GM19239 (cell line): ENCODE measurements at regions not wholly inside any gene's neighbourhood (a gene's known extent, or its start where the extent isn't known, plus 50 kb on each side); places are given as distances from the start of the nearest gene placed in this dataset.
"Not testable (repeated sequence)": the region's sequence is repeated elsewhere in the genome, so short reads cannot be mapped to it uniquely, and the experiment has no call there.

Experiments
- DNase-seq: peaks from one replicate; pipeline ENCODE4 v3.0.0; 2011; ENCODE audit warnings: low spot score; ENCODE audit not compliant: insufficient read length
- FAIRE-seq: peaks from 2 replicates; lab custom pipeline; 2011; peaks lifted over from hg19 to GRCh38; lab: Jason Lieb, UNC

- DNase-seq (no peak), FAIRE-seq (no peak)
Observed at GRCh38 chr2:49811502-49811901, 657.2 kb upstream of the FSHR start.

DNA sequence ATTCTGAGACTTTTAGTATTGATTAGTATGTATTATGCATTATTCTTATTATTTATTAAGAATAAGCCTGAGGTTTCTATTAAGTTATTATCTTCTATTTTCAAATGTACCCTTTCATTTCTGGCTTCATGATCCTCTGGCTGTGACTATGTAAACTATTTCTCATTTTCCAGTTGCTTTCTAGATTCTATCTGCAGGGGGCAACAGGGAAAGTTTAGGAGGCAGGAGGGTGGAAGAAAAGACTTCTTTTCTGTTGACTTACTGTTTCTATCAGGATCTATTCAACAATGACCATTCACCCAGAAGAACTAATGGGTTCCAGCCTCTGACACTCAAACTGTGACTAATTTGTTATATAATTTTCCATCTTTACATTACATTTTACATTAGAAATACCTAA is 653.4 kb upstream of the FSHR start:
- no peak for DNase-seq
- no peak for FAIRE-seq

- DNase-seq, result no peak
- no peak for FAIRE-seq
Observed at GRCh38 chr2:49804111-49804510, 649.8 kb upstream of the FSHR start.

- DNase-seq (no peak), FAIRE-seq (no peak)
Observed at GRCh38 chr2:49801898-49802450, 647.7 kb upstream of the FSHR start.

GRCh38 chr2:49798570-49798969 is 644.3 kb upstream of the FSHR start:
- FAIRE-seq, result no peak
- no peak for DNase-seq

DNA sequence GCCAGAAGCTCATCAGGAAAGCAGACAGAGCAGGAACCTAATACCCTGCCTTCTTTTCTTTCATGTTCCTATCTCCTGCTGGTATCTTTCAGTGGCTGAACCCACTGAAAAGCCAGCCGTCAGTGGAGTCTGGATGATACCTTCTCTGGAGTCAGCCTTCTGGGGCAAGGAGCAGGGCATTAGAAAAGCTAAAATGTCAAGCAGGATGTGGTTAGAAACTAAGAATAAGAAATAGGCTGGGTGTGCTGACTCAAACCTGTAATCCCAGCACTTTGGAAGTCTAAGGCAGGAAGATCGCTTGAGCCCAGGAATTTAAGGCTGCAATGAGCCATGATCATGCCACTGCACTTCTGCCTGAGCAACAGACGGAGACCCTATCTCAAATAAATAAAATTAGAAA is 642.0 kb upstream of the FSHR start:
- FAIRE-seq (no peak), DNase-seq (no peak)

- FAIRE-seq, result no peak
- no peak for DNase-seq
Observed at GRCh38 chr2:49794396-49794795, 640.1 kb upstream of the FSHR start.

- no peak for DNase-seq
- FAIRE-seq, result no peak
Observed at GRCh38 chr2:49788300-49788699, 634.0 kb upstream of the FSHR start.

- FAIRE-seq (no peak), DNase-seq (no peak)
Observed at GRCh38 chr2:49780949-49781348, 626.6 kb upstream of the FSHR start.

GRCh38 chr2:49772299-49772970 is 618.1 kb upstream of the FSHR start:
- FAIRE-seq, result no peak
- no peak for DNase-seq

- DNase-seq (no peak), FAIRE-seq (no peak)
Observed at GRCh38 chr2:49770919-49771318, 616.6 kb upstream of the FSHR start.

- FAIRE-seq, result no peak
- no peak for DNase-seq
Observed at GRCh38 chr2:49767316-49767715, 613.0 kb upstream of the FSHR start.

- DNase-seq, result no peak
- FAIRE-seq, result no peak
Observed at GRCh38 chr2:49755777-49756176, 601.5 kb upstream of the FSHR start.

DNA sequence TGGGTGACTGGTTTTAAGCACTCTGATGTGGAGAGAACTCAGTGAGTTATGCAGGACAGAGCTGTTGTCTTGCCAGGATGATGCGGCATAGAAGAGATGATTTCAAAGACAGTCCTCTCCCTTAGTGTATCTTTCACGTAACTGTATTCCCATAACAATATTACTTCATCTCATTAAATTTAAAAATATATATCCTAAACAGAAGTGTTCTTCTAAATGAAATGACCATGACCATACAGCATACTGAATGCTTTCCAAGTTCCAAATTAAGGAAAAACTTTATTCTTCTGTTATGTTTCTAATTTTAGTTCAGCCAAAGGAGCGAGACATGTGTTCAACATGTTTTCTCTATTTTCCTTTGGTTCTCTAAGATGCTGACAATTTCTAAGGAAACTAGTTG is 600.1 kb upstream of the FSHR start:
- FAIRE-seq, result no peak
- no peak for DNase-seq

- FAIRE-seq (no peak), DNase-seq (no peak)
Observed at GRCh38 chr2:49753344-49753985, 599.1 kb upstream of the FSHR start.

GRCh38 chr2:49737606-49738005 is 583.3 kb upstream of the FSHR start:
- no peak for FAIRE-seq
- no peak for DNase-seq

DNA sequence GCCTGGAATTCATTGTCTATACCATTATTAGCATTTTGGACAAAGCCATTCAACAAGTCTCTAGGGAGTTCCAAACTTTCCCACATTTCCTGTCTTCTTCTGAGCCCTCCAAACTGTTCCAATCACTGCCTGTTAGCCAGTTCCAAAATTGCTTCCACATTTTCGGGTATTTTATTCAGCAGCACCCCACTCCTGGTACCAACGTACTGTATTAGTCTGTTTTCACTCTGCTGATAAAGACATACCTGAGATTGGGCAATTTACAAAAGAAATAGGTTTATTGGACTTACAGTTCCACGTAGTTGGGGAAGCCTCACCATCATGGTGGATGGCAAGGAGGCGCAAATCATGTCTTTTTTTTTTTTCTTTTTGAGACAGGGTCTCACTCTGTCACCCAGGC is 578.6 kb upstream of the FSHR start:
- not testable (repeated sequence) for DNase-seq, FAIRE-seq

DNA sequence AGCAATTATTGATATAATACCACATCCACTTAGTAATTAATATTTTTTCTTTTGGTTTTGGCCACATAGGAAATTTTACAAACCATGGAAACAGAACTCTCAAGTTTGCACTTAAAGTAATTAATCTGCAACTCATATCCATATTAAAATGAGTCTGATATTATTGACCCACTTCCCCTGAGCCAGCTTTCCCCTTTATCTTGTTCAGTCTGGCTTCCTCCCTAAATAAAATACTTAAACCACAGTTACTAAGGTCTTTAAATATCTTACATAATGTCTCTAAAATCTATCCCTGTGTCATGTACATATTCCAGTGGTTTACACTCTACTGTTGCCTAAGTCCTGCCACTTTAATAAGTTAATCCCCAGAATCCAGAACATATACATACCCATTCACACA is 564.9 kb upstream of the FSHR start:
- DNase-seq, result no peak
- no peak for FAIRE-seq

- DNase-seq (no peak), FAIRE-seq (no peak)
Observed at GRCh38 chr2:49715597-49715996, 561.3 kb upstream of the FSHR start.

- no peak for DNase-seq
- FAIRE-seq, result no peak
Observed at GRCh38 chr2:49714454-49714853, 560.1 kb upstream of the FSHR start.

GRCh38 chr2:49702740-49703139 is 548.4 kb upstream of the FSHR start:
- FAIRE-seq, result no peak
- DNase-seq, result no peak

- no peak for DNase-seq
- no peak for FAIRE-seq
Observed at GRCh38 chr2:49693961-49694360, 539.6 kb upstream of the FSHR start.
